Activated CD4-positive, alpha-beta T cell treated with anti-CD3 and anti-CD28 coated beads, Interleukin-2, Interleukin-6, amounts not matched to agents 100 ng/mL and 50 ng/mL, durations not matched to agents 16 hours and 8 hours (primary cell): ENCODE measurements at regions not wholly inside any gene's neighbourhood (a gene's known extent, or its start where the extent isn't known, plus 50 kb on each side); places are given as distances from the start of the nearest gene placed in this dataset.
"Not testable (repeated sequence)": the region's sequence is repeated elsewhere in the genome, so short reads cannot be mapped to it uniquely, and the experiment has no call there.

Experiments used
- DNase-seq: peaks from one replicate; pipeline ENCODE4 v3.0.0-alpha.2; 2020

- DNase-seq, result no peak
Measured at GRCh38 chr6:159395609-159396008, 226.4 kb downstream of the FNDC1 start.

DNA sequence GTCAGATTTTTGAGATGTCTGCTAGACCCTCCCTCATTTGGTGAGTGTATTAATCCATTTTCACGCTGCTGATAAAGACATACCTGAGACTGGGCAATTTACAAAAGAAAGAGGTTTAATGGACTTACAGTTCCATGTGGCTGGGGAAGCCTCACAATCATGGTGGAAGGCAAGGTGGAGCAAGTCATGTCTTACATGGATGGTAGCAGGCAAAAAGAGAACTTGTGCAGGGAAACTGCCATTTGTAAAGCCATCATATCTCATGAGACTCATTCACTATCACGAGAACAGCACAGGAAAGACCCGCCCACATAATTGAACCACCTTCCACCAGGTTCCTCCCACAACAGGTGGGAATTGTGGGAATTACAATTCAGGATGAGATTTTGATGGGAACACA, 223.5 kb downstream of the FNDC1 start:
- DNase-seq, result not testable (repeated sequence)

GRCh38 chr6:159390381-159390780, 221.2 kb downstream of the FNDC1 start:
- no peak for DNase-seq

- DNase-seq, result no peak
Measured at GRCh38 chr6:159389695-159390094, 220.5 kb downstream of the FNDC1 start.

- no peak for DNase-seq
Measured at GRCh38 chr6:159380114-159380513, 210.9 kb downstream of the FNDC1 start.

- no peak for DNase-seq
Measured at GRCh38 chr6:159378411-159379328, 209.5 kb downstream of the FNDC1 start.

DNA sequence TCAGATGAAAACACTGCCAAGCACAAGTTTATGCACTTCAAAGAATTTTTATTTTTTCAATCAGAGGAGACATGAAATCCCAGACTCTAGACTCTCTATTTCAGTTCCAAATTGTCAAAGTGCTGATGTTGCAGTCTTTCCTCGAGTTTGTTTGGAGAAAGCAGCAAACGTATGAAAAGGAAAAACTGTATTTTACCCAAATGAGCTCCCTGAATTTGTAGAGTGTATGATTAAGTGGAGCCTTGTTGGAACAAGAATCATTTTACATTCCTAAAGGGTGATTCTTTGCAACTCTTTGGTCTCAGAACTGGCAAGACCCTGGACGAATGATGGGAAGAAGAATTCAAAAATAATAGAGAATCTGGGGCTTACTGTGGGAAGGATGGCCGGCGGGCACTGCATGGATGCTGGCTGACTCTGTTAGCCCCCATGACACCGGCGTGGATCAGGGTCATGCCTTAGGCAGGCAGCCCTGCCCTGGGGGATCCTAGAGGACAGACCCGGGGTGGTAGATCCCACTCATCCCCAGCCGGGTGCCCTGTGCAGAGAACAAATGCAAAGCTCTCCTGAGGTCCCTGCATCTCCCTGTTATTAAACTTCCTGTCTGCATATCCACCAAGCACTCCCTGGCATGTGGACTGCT, 207.4 kb downstream of the FNDC1 start:
- no peak for DNase-seq

GRCh38 chr6:159375014-159375413, 205.8 kb downstream of the FNDC1 start:
- DNase-seq, result no peak

DNA sequence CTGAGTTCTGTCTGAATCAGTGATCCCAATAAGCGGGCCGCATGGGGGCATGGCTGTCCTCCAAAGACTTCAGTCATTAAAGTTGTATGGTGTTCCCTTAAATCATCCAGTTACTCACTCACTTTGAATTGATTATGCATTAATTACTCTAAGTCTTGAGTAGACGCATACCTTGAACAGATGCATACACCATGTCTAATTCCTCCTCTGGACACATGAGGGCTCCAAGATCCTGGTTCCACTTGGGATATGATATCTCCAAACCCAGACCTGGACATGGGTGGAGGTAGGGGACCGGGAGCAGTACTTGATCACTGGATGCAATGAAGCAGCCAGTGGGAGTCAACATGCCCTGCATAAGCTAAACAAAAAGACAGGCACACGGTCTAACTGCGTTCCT, 204.5 kb downstream of the FNDC1 start:
- no peak for DNase-seq

GRCh38 chr6:159372333-159372732, 203.1 kb downstream of the FNDC1 start:
- DNase-seq, result no peak

DNA sequence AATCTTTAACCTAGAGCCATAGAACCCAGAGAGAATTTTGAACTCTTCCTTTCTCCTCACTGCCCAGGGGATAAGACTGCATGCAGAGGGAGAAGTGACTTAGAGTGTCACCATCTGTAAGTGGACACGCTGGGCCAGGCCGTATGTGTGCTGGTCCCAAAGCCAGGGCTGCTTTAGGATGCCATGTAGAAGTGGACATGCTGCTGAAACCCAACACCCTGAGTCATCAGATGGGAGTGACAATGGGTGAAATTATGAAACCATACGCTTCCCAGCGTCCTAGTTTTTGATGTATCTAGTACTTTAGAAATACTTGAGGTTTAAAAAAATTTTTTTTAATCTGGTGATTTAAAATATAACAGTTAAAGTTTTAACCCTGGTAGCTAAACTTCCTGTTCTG, 191.1 kb downstream of the FNDC1 start:
- DNase-seq, result no peak

GRCh38 chr6:159359581-159360297, 190.5 kb downstream of the FNDC1 start:
- DNase-seq, result no peak

DNA sequence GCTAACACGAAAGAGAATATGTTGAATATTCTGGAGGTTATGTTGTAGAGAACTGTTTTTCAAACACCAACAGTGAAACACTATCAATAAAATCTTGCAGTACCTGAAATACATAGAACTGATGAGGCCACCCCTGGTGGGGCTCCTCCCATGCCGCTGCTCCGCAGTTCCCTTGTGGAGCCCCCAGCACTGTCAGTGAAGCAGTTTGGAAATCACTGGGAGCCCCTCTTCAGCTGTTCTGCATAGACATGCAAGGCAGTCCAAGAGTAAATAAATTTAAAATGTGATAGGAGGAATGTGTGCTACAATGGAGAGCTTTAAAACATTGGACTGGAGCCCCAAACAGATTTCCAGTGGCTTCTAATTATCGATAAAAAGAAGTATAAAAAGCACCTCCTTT, 189.4 kb downstream of the FNDC1 start:
- no peak for DNase-seq

- DNase-seq, result no peak
Measured at GRCh38 chr6:159357211-159357915, 188.2 kb downstream of the FNDC1 start.

- no peak for DNase-seq
Measured at GRCh38 chr6:159353193-159353592, 184.0 kb downstream of the FNDC1 start.

- no peak for DNase-seq
Measured at GRCh38 chr6:159351707-159352106, 182.5 kb downstream of the FNDC1 start.

GRCh38 chr6:159349915-159350314, 180.7 kb downstream of the FNDC1 start:
- DNase-seq, result no peak

GRCh38 chr6:159343709-159344108, 174.5 kb downstream of the FNDC1 start:
- no peak for DNase-seq

DNA sequence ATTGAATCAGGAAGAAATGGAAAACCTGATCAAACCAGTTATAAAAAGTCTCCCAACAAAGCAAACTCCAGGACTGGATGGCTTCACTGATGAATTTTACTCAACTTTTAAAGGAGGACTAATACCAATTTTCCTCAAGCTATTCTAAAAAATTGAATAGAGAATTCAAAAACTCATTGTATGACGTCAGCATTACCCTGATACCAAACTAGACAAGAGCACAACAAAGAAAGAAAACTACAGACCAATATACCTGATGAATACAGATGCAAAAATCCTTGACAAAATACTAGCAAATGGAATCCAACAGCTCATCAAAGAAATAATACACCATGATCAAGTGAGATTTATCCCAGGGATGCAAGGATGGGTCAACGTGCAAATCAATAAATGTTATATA, 172.9 kb downstream of the FNDC1 start:
- DNase-seq, result no peak

- DNase-seq, result no peak
Measured at GRCh38 chr6:159334068-159334467, 164.9 kb downstream of the FNDC1 start.

GRCh38 chr6:159331451-159331850, 162.3 kb downstream of the FNDC1 start:
- DNase-seq, result no peak

GRCh38 chr6:159329081-159329480, 159.9 kb downstream of the FNDC1 start:
- no peak for DNase-seq

- no peak for DNase-seq
Measured at GRCh38 chr6:159328052-159328451, 158.9 kb downstream of the FNDC1 start.
